DMS114 treated with DMSO at 0.1 percent for 48 hours (cell line): ENCODE measurements at regions not wholly inside any gene's neighbourhood (a gene's known extent, or its start where the extent isn't known, plus 50 kb on each side); places are given as distances from the start of the nearest gene placed in this dataset.
A peak's percentile ranks its signal among the peaks of the same experiment; 100 is the strongest.

Source experiments
- DNase-seq: peaks from one replicate; lab custom pipeline; 2025; ENCODE audit not compliant: unreplicated experiment; lab: John Stamatoyannopoulos, UW

DNA sequence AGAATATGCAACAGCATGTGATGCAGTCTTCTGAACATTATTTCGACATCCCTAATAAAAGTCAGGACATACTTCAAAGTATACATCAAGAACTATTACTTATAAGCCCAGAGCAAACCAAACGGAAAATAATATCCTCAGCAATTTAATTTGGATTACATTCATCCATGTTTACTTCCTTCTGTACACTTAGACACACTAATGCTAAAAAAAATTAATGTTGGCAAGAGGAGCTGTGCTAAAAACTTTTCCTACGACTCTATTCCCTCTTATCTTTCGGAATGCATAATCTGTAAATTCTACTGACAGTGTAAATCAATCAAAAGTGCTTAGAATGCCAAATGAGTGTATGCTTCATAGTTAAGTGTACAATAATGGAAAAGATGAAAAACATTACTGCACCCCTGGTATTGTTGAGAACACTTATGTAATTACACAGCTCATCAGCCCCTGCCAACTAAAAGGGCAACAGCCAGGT lies 301.2 kb upstream of the HSF2 start:
- DNase-seq: peak; percentile 90

DNA sequence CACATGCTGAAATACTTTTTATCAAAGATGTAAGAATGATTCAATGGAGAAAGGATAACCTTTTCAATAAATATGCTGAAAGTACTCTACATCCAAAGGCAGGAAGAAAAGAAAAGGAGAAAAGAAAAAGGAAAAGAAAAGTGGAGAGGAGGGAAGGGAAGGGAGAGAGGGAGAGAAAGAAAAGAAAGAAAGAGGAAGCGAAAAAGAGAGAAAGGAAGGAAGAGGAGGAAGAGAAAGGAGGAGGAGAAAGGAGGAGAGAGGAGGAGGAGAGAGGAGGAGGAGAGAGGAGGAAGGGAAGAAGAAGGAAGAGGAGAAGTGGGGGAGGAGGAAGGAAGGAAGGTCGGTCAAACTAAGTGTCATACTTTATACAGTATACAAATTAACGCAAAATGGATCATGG lies 297.4 kb upstream of the HSF2 start:
- DNase-seq: no peak

DNA sequence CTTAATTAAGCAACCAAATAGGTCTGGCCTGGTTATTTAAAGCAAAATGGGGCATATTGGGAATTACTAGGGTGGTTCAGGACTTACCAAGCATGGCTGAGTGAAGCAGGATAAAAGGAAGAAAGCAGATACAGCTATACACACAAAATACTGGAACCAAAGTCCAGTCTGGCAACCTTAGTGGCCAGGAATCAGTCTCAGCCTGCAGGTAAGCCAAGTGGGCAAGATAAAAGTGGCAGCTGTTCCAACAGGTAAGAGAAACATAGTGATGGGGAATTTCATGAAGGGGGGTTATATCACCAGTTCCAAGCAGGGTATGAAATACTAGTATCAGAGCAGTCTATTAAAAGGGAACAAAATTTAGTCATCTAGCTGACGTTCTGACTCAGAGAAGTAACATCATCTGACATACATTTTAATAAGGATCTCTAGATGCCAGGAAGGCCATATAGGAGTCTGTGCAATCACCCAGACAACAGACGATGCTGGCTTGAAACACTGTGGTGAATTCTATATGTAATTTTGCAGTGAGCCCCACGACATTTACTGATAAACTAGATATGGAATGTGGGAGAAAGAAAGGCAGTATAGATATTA lies 292.1 kb upstream of the HSF2 start:
- no peak for DNase-seq

DNA sequence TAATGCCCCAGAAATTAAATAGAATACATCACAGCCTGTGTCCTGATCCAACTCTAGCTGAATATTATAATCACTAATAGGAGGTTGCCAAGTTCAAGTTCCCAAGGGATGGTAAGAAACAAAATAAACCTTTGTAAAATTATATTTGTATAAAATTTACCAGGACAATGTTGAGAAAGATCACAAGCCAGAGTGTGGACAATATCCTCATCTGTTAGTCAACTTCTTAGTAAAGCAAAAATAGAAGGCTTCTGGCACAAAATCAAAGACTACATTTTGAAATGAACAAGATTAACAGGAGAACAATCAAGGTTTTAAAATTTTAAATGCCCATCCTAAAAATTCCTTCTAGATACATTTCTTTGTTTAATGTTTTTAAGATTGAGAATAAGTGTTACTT lies 290.4 kb upstream of the HSF2 start:
- no peak for DNase-seq

DNA sequence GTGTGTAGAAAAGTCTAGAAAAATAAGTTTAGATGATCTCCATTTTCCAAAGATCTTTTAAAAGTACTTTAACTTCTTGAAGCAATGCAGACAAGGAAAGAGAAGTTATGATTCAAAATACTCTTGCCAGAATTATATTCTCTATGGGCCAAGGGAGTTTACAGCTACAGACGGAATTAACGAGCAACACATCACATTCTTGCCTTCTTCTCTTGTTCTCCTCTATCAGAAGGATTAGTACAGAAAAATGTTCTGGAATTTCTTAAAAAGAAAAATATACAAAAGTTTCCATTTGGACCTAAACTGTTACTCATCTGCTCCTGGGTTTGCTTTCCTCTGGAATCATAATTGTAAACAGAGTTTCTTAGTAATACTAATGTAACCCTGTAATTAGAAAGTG lies 284.7 kb upstream of the HSF2 start:
- DNase-seq: no peak

DNA sequence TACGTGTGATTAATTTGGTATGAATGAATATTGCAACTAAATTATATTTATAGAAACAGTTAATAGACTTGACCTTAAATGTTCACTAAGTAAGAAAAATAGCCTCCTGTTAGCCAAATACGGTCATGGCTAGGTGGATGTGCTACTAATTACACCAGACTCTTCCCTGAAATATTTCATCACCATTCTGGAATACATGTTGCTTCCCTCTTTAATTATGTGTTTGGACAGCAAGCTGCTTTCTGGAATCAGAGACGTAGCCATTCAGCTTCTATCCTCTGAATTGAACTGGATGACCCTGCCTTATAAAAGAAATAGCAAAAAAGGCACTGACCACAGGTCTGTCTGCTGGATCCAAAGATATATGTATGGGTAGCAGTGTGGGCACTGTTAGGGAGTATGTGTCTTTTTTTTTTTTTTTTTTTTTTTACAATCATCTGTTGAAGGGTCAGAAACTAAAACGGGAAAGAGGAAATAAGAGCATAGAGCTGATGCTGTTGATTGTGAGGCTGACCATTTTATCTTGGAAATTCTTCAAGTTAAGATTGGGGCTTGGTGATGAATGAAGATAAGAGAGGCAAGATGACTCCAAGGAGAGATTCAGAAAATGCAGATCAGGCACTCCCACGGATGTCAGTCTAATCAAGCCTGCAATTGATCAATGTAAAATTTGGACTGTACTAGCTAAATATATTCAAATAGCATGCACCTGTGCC lies 283.2 kb upstream of the HSF2 start:
- no peak for DNase-seq

DNA sequence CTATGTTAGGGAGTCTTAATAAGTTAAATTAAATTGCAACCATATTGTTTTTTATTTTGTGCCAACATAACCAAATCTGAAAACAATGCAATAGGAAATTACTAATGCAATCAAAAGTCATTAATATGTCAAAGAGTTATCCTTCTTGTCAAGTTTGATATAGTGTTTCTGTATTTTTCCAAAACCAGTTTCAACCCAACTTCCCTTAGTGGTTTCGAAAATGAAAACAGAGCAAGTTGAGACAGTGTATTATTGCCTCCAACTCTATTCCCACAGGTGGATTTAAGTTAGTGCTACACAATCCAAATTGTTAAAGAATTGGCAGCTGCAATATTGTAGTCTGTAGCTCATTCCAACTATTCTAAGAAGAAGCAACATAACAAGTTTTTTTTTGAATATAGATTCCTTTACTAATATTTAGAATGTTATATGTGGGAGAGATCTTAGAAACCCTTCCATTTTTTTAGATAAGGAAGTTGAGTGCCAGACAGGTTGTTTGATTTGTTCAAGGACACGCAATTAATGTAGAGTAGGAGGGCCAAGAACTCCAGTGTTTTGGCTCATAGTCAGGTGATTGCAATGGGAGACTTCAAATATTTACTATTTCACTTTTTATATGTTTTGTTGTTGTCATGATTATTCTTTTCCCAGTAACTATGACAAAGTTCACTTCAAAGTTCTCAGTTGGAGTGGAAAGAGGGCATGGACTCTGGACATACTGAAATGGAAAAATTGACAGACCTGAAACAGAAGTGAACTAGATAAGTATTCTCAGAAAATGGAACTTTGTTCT lies 282.4 kb upstream of the HSF2 start:
- DNase-seq: no peak

DNA sequence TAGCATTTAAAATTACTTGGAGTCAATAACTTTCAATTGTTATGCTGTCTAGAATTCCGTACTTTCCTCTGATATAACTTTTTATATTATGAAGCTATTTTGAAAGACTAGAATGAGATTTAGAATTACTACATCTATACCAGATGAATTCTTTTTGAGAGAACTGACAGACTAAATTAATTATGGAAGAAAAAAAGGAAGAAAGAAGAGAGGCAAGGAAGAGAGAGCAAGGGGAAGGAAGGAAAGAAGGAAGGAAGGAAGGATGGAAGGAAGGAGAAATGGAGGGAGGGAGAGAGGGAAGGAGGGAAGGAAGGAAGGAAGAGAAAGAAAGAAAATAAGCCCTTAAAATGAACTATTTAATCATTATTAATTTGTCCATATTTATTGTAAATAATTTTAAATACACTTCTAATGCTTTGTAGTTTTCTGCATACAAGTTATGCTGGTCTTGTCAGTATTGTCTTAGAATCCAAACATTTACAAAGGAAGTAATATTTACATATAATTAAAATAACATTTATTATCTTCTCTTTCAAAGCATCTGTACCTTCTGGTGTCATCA lies 280.4 kb upstream of the HSF2 start:
- no peak for DNase-seq

DNA sequence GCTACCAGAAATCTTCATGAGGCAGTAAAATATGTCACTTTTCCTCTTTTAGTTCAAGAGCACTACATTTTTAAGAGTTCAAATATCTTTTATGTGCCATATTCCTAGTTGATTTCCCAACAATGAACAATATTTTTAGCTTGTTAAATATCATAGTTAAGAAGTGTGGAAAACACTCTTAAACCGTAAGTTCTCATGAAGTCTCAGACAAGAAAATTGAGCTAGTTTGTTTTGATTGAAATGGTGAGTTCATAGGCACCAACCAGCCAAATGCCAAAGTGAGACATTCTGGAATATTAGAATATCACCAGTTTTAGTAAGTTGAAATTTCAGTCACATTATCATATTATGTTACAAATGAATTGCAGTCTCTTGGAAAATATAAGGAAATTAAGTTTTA lies 277.2 kb upstream of the HSF2 start:
- no peak for DNase-seq

DNA sequence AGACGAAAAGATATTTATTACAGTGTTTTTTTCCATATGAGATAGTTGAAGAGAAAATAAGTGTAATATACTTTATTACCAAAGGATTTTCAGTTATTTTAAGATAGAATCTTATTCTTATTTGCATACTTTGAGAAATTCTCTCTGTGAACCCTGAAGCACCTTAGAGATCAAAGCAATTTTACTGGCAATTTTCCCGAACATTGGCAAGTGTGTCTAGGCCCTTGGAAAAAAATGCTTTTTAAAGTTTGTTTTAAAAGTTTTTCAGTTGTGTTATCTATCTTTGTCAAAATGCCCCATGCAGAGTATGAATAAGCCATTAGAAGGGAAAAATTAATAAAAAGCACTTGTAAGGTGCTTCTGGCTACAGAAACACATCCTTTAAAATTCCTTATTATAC lies 276.8 kb upstream of the HSF2 start:
- no peak for DNase-seq

DNA sequence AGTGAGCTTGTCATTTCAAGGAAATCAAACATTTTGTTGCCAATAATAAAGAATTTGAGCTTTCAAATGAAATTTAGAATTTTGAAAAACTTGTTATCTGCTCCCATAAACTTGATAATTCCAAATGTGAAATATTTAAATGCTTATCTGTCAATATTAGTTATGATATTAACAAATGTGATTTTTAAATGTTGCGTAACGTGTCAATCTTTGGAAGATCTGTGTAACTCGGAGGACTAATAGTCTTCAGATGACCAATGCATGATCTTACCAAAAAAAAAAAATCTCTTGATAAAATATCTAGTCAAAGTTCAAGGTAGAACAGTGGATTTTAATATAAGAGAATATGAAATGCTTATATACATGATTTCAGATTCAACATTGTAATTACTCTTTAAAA lies 274.5 kb upstream of the HSF2 start:
- no peak for DNase-seq

DNA sequence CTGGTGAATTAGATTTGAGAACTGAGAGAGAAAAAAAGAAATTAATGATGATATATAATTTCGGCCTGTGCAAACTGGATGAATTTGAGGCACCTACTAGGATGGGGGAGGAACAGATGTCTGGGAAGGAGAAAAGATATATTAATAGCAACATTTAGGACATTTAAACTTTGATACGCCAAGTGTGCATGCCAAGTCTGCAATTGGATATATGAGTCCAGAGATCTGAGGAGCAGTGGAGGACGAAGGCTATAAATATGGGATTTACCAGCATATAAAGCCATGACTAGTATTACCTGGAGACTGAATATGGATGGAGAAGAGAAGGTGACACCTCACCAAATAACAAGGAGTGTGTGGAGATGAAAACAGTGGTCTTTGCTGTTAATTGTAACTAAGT lies 272.6 kb upstream of the HSF2 start:
- no peak for DNase-seq

DNA sequence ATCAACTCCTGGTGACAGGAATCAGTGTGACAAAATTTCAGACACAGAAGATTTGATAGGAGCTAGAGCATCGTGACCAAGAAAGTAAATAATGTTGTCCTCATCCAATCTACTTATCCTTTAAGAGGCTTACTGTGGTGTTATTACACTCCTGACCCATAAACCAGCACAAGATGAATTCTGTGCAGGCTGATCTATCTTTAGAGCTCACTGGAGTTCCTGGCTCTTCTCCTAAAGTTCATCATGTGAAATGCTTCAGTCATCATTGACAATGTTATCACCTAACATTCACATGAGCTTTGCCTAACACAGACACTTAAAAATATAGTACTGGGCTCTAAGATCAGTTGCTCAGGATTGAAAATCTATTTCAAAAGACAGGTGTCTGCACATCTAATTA lies 271.0 kb upstream of the HSF2 start:
- DNase-seq: no peak

DNA sequence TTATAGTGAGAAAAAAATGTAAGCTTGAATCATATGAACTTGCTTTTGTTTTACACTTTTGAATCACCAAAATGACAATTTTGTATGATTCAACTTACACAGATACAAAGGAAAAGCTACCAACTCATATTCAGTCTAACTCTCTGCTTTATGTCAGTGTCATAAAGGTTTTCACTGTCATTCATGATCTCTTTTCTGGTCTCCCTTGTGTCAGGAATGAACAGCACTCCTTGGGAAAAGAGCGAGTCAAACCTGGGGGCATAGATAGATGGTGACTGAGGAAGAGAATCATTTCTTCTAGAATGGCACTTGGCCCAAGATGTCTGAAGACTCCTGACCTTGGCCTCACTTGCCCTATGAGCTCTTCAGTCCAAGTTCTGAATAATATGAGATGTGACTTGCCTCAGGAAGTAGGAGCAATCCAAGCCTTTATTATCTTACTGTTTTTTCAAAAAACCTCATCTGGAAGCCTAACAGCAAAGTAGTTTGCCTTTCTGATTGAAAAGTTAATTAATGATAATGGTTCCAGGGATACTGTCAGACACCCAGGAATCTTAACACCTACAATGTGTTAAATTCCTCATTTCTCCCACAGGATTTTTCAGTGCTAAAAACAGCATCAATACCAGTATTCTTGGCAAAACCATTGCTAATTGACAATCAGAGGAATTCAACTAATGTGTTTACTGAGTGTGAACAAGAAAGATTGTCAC lies 270.0 kb upstream of the HSF2 start:
- DNase-seq: peak; percentile 80

DNA sequence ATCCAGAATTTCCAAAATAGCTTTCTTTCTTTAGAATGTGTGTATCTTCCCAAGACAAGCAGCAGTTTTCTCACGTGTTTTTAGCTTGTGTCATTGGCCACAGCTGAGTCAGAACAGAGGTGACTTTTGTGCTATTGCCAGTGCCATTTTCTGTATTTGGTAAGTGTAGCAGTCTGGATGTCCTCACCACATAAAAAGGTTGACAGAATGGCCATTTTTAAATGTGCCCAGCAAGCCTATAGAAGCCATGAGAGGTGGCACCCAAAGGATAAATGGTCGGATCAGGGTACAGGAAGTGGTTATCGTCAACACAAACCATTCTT lies 269.5 kb upstream of the HSF2 start:
- no peak for DNase-seq

DNA sequence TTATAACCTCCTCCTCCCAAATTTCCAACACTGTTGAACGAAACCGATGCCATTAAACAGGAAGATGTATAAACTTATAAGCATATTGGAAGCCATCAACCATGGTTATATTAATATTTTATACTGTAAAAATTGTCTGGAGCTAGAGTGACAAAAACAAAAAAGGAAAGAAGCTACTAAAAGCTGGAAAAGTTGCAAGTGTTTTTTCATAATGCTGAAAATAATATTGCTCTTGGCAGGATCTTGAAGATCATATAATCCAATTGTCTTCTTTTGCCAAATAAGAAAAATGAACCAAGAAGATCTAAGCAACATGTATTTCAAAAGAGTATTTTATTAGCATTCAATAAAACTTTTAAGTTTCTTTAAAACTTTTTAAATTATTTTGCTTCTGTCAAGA lies 268.9 kb upstream of the HSF2 start:
- no peak for DNase-seq

DNA sequence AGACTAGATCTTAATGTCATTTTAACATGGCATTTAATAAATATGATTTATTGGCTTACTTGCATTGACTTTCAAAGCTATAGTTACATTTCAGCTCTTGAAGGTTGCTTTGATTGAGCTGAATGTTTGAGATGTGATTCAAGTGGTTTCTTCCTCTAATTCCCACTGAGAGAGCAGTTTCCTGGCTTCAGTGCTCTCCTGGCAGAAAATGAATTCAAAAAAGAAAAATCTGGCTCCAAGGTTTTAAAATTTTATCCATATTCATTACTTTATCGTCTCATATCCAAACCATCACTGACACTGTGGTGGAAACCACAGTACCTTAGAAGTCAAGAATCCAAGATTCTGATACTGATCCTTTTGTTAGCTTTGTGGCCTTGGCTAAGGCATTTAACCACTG lies 263.1 kb upstream of the HSF2 start:
- no peak for DNase-seq

DNA sequence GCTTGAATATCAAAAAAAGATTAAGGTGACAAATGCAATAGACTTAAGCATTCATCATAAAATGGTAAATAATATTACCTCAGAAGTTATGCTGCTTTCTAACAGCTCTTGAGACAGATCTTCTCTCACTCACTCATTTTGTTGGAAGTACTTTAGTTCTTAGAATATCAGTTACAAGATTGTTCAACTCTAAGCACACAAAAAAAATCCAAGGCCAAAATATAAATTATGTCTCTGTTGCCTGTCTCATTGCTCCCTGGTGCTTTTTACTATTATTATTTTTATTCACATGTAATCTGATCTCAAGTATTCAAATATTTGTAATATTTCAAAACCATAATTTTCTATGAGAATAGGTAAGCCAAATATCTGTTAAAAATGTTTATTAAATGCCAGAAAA lies 259.4 kb upstream of the HSF2 start:
- no peak for DNase-seq

DNA sequence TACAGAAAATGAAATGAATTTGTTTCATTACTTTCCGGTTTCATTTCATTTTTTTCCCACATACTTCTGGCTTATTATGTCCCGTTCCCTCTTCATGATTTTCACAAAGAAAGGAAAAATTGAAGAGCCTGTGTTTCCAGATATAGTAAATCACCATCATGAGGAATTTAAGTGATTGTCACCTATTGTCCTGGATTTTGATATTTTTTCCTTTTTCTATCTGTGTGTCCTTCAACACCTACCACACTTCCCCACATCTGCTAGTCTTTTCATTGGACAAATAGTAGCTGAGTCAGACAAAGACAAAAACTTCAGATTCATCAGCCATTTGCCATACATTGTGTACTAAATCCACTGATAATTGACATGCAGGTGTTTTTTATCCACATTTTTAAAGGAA lies 258.2 kb upstream of the HSF2 start:
- no peak for DNase-seq

DNA sequence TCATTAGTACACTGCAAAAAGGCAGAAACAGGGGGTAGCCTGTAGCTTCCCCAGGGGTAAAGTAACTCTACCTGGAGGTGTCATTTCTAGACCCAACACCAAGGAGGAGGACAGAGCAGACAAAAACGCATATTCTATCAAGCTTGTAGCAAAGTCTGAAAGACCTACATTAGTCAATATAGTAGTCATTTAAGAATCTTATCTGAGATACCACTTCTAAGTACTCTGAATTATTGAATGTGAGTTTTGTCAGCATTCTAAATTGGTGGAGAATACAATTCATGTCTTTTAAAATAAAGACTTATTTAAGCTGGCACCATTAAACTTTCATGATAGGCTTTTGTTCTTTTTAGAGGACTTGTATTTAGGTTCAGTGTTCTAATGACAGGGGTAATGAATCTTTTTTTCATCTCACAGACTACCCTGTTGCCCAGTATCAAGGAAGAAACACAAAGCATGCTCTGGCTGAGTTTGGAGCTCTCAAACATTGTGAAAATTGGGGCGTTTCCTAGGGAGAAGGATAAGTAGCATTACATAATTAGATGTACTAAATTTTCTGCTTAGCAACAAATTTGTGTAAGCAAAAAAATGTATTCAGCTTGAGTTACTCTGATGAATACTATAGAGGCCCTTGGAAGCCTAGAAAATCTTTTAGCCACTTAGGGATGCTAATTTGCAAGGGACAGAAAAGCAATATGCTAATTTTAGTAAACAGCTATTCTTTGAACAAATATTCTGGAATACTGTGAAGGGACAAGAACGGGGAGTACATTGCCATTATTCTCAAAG lies 255.4 kb upstream of the HSF2 start:
- DNase-seq: no peak

DNA sequence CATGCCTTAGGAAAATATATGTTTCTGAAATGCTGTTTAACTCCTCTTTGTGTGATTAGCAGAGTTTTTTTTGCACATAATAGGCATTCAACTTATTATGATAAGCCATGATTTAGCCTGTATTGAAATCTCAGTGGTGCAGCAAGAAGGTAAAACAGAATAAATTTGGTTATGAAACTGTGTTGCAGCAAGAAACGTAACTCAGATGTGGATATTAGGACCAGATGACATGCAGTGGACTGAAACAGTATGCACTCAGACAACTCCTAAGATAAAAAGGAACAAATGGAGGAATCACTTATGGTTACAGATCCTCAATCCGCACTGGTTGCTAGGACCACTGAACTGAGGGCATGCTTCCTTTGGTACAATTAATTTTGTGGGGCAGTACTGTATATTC lies 254.2 kb upstream of the HSF2 start:
- peak; percentile 86 for DNase-seq
